SK-MEL-5 (cell line): ENCODE measurements at regions not wholly inside any gene's neighbourhood (a gene's known extent, or its start where the extent isn't known, plus 50 kb on each side); places are given as distances from the start of the nearest gene placed in this dataset.
"Not testable (repeated sequence)": the region's sequence is repeated elsewhere in the genome, so short reads cannot be mapped to it uniquely, and the experiment has no call there.

ENCODE experiments used
- DNase-seq: peaks from one replicate; pipeline ENCODE4 v3.0.0-alpha.2; 2016; ENCODE audit warnings: low read depth, low spot score
- in situ Hi-C: cut with HindIII; loops from 2 replicates; pipeline ENCODE4 v1.10.0; 2016; ENCODE audit warnings: low sequenced_read_pairs, high pct_unique_total_duplicates, low pct_unique_long_range_greater_than_20kb

GRCh38 chr15:83335542-83335941 lies 51.1 kb upstream of the BNC1 start:
- in situ Hi-C loops, DNase-seq: not testable (repeated sequence)

- in situ Hi-C loops = no loop called here
Measured at GRCh38 chr15:83339396-83339795, 54.9 kb upstream of the BNC1 start.

GRCh38 chr15:83340087-83340486 lies 55.6 kb upstream of the BNC1 start:
- no peak for DNase-seq
- in situ Hi-C loops = no loop called here

More at GRCh38 chr15:83339396-83339795, 54.9 kb upstream of the BNC1 start:
- no peak for DNase-seq

- DNase-seq = no peak
- in situ Hi-C loops = no loop called here
Measured at GRCh38 chr15:83346342-83346741, 61.9 kb upstream of the BNC1 start.

- no peak for DNase-seq
- in situ Hi-C loops = no loop called here
Measured at GRCh38 chr15:83352119-83352518, 67.7 kb upstream of the BNC1 start.

- DNase-seq = no peak
- in situ Hi-C loops = no loop called here
Measured at GRCh38 chr15:83356501-83357399, 72.3 kb upstream of the BNC1 start.

GRCh38 chr15:83358972-83359564 lies 74.6 kb upstream of the BNC1 start:
- no peak for DNase-seq
- in situ Hi-C loops = no loop called here

GRCh38 chr15:83362706-83363105 lies 78.2 kb upstream of the BNC1 start:
- no peak for DNase-seq
- in situ Hi-C loops = no loop called here

GRCh38 chr15:83364501-83364900 lies 80.0 kb upstream of the BNC1 start:
- in situ Hi-C loops = no loop called here
- no peak for DNase-seq

GRCh38 chr15:83365370-83365938 lies 81.0 kb upstream of the BNC1 start:
- no peak for DNase-seq
- in situ Hi-C loops = no loop called here

GRCh38 chr15:83372434-83372891 lies 74.7 kb upstream of the SH3GL3 start:
- in situ Hi-C loops = no loop called here
- DNase-seq = no peak

GRCh38 chr15:83378921-83379578 lies 68.1 kb upstream of the SH3GL3 start:
- in situ Hi-C loops = no loop called here
- no peak for DNase-seq

GRCh38 chr15:83379579-83379959 lies 67.6 kb upstream of the SH3GL3 start:
- in situ Hi-C loops = no loop called here
- no peak for DNase-seq

GRCh38 chr15:83380059-83380458 lies 67.1 kb upstream of the SH3GL3 start:
- no peak for DNase-seq
- in situ Hi-C loops = no loop called here

- DNase-seq = peak; percentile 22
Measured at GRCh38 chr15:83380682-83381081, 66.5 kb upstream of the SH3GL3 start.

GRCh38 chr15:83383608-83384139 lies 63.5 kb upstream of the SH3GL3 start:
- DNase-seq, in situ Hi-C loops: not testable (repeated sequence)

More at GRCh38 chr15:83380682-83381081, 66.5 kb upstream of the SH3GL3 start:
- in situ Hi-C loops = no loop called here

- in situ Hi-C loops = no loop called here
- no peak for DNase-seq
Measured at GRCh38 chr15:83396101-83396500, 51.0 kb upstream of the SH3GL3 start.
